HG03432 (cell line): ENCODE measurements at regions not wholly inside any gene's neighbourhood (a gene's known extent, or its start where the extent isn't known, plus 50 kb on each side); places are given as distances from the start of the nearest gene placed in this dataset.
"Not testable (repeated sequence)": the region's sequence is repeated elsewhere in the genome, so short reads cannot be mapped to it uniquely, and the experiment has no call there.

Experiments
- ATAC-seq: cut with Tn5 transposase; IDR thresholded peaks from one replicate; pipeline ENCODE4 v1.9.1; 2021; ENCODE audit warnings: mild to moderate bottlenecking, moderate library complexity; ENCODE audit not compliant: unreplicated experiment

GRCh38 chr16:29248306-29248939 lies 158.1 kb downstream of the NPIPB11 start:
- not testable (repeated sequence) for ATAC-seq

GRCh38 chr16:29246091-29246490 lies 160.4 kb downstream of the NPIPB11 start:
- not testable (repeated sequence) for ATAC-seq

GRCh38 chr16:29237971-29238370 lies 168.5 kb downstream of the NPIPB11 start:
- ATAC-seq = no peak

- not testable (repeated sequence) for ATAC-seq
Observed at GRCh38 chr16:29237495-29237894, 169.0 kb downstream of the NPIPB11 start.

GRCh38 chr16:29237023-29237422 lies 169.5 kb downstream of the NPIPB11 start:
- ATAC-seq = not testable (repeated sequence)

- not testable (repeated sequence) for ATAC-seq
Observed at GRCh38 chr16:29235836-29236370, 170.6 kb downstream of the NPIPB11 start.

- not testable (repeated sequence) for ATAC-seq
Observed at GRCh38 chr16:29234536-29235275, 171.8 kb downstream of the NPIPB11 start.

- not testable (repeated sequence) for ATAC-seq
Observed at GRCh38 chr16:29233705-29234404, 172.7 kb downstream of the NPIPB11 start.

GRCh38 chr16:29232811-29233704 lies 173.5 kb downstream of the NPIPB11 start:
- no peak for ATAC-seq

- ATAC-seq = not testable (repeated sequence)
Observed at GRCh38 chr16:29232160-29232705, 174.3 kb downstream of the NPIPB11 start.

GRCh38 chr16:29231244-29231643 lies 175.3 kb downstream of the NPIPB11 start:
- no peak for ATAC-seq

- no peak for ATAC-seq
Observed at GRCh38 chr16:29230671-29231096, 175.8 kb downstream of the NPIPB11 start.

GRCh38 chr16:29230006-29230668 lies 176.4 kb downstream of the NPIPB11 start:
- ATAC-seq = not testable (repeated sequence)

GRCh38 chr16:29229616-29230005 lies 176.9 kb downstream of the NPIPB11 start:
- not testable (repeated sequence) for ATAC-seq

- not testable (repeated sequence) for ATAC-seq
Observed at GRCh38 chr16:29228664-29229611, 177.6 kb downstream of the NPIPB11 start.

- ATAC-seq = peak; percentile 74
Observed at GRCh38 chr16:29227751-29228663, 178.5 kb downstream of the NPIPB11 start.

GRCh38 chr16:29226782-29227181 lies 179.7 kb downstream of the NPIPB11 start:
- no peak for ATAC-seq
